Calu3 (cell line): ENCODE measurements at regions not wholly inside any gene's neighbourhood (a gene's known extent, or its start where the extent isn't known, plus 50 kb on each side); places are given as distances from the start of the nearest gene placed in this dataset.

ENCODE experiments used
- BruUV-seq: library from RNA; stranded (reverse); fragments of 400-500 nt; replicated peaks from 2 replicates; lab custom pipeline; 2021; lab: Mats Ljungman, UMichigan
- CTCF ChIA-PET: fragments of 300-600 bp; sonication (Branson Sonifier 250); formaldehyde crosslinking; loops from one replicate; lab custom pipeline; 2022; ENCODE audit warnings: antibody characterized with exemption; lab: Charles Lee
- DNase-seq: peaks from one replicate; pipeline ENCODE4 v3.0.0; 2022
- H3K27ac Mint-ChIP-seq: one replicate; pipeline ENCODE4 v1.8.0; 2022; ENCODE audit warnings: mixed read lengths; ENCODE audit not compliant: unreplicated experiment
- H3K27me3 Mint-ChIP-seq: one replicate; pipeline ENCODE4 v1.8.0; 2022; ENCODE audit warnings: mixed read lengths; ENCODE audit not compliant: unreplicated experiment
- H3K36me3 Mint-ChIP-seq: one replicate; pipeline ENCODE4 v1.8.0; 2022; ENCODE audit warnings: mild to moderate bottlenecking, moderate library complexity, mixed read lengths; ENCODE audit not compliant: insufficient read depth, unreplicated experiment
- H3K4me1 Mint-ChIP-seq: one replicate; pipeline ENCODE4 v1.8.0; 2022; ENCODE audit warnings: mild to moderate bottlenecking, low read depth, mixed read lengths; ENCODE audit not compliant: unreplicated experiment
- H3K4me3 Mint-ChIP-seq: one replicate; pipeline ENCODE4 v1.8.0; 2022; ENCODE audit warnings: mild to moderate bottlenecking, low read depth, moderate library complexity, mixed read lengths; ENCODE audit not compliant: unreplicated experiment
- H3K9me3 Mint-ChIP-seq: one replicate; pipeline ENCODE4 v1.8.0; 2022; ENCODE audit warnings: low read depth, mixed read lengths; ENCODE audit not compliant: unreplicated experiment
- intact Hi-C: fragments of 100-400 bp; cut with micrococcal nuclease; formaldehyde crosslinking; loops from one replicate; pipeline ENCODE4 v1.10.0; 2022; ENCODE audit not compliant: unreplicated experiment
- TF ChIP-seq, protein P1 (sequence below): fragments of 200-600 bp; IDR thresholded peaks from one replicate; pipeline ENCODE4 v1.8.0; 2022; ENCODE audit warnings: antibody characterized with exemption; ENCODE audit not compliant: unreplicated experiment

DNA sequence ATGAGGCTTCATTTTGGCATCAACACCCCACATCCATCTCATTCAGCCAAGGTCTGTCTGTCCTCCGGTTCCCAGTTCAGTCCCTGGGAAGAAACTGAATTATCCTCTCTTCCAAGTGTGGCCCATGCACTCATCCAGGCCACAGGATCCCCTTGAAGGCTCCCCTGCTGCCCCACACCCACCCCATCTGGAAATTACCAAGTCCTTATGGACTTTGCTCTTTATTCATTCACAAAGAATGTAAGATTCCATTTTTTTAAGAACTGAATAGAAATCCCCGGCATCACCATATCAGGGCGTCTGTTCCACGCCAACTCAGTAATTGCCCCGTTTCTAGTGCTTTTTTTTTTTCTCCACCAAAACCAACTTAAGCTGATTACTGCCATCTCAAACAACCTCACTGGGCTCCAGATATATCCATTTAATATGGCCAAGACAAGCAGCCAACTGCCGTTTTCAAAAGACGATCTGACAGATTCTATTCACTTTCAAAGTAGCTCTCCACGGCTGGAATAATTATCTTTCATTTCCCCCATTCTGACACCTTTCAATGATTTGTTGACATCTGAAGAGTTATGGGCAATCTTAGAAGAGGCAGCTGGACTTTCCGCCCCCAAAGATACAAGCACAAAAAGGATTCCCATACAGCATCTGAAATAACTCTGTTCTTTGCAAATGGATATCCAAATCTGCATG lies 55.9 kb downstream of the OLIG1 start:
- Mint-ChIP-seq H3K27ac (no peak overlapping the region), H3K36me3 (no peaks in the 10 kb centered on the region), H3K4me1 (peaks cover 13% of the 10 kb centered on the region), H3K9me3 (no peaks in the 10 kb centered on the region), H3K4me3 (no peak overlapping the region), H3K27me3 (peaks cover 54% of the 10 kb centered on the region)
- DNase-seq: no peak
- TF ChIP-seq, protein P1, sequence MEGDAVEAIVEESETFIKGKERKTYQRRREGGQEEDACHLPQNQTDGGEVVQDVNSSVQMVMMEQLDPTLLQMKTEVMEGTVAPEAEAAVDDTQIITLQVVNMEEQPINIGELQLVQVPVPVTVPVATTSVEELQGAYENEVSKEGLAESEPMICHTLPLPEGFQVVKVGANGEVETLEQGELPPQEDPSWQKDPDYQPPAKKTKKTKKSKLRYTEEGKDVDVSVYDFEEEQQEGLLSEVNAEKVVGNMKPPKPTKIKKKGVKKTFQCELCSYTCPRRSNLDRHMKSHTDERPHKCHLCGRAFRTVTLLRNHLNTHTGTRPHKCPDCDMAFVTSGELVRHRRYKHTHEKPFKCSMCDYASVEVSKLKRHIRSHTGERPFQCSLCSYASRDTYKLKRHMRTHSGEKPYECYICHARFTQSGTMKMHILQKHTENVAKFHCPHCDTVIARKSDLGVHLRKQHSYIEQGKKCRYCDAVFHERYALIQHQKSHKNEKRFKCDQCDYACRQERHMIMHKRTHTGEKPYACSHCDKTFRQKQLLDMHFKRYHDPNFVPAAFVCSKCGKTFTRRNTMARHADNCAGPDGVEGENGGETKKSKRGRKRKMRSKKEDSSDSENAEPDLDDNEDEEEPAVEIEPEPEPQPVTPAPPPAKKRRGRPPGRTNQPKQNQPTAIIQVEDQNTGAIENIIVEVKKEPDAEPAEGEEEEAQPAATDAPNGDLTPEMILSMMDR: no peak
- no TSS peak for BruUV-seq
- CTCF ChIA-PET: interaction anchor here (0.6 to 1.7 kb wide), 4 partner anchors 132 to 472 kb away, joined by 3 to 16 read pairs (median 4); no protein-coding TSS in a partner anchor
- intact Hi-C loops: loop anchor here (2.0 kb wide), 1 partner anchor 185 kb away; no protein-coding TSS in a partner anchor

DNA sequence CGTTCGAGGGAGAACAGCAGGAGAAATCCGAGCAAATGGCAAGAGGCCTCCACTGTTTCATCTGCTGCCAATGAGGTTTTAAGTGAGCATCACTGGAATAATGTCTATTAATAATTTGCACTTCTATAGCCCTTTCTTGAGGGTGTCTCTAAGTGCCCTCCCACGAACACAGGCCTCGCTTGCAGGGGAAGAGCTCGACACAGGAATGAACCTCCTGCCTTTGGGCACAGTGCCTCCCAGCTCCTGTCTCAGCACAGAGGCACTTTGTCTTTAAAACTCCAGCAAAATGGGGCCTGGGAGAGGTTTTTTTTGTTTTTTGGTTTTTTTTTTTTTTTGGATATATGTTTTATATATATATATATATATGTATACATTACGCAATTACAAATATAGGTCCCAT lies 56.6 kb downstream of the OLIG1 start:
- peaks cover 13% of the 10 kb centered on the region for H3K4me1 Mint-ChIP-seq
- H3K4me3 Mint-ChIP-seq: no peak overlapping the region
- H3K9me3 Mint-ChIP-seq: no peaks in the 10 kb centered on the region
- no peak for DNase-seq
- intact Hi-C loops: loop anchor here (2.0 kb wide), 1 partner anchor 186 kb away; no protein-coding TSS in a partner anchor
- peaks cover 54% of the 10 kb centered on the region for H3K27me3 Mint-ChIP-seq
- H3K36me3 Mint-ChIP-seq: no peaks in the 10 kb centered on the region
- H3K27ac Mint-ChIP-seq: no peak overlapping the region
- CTCF ChIA-PET: interaction anchor here (0.6 to 1.7 kb wide), 2 partner anchors 132 to 473 kb away, joined by 3 to 16 read pairs; no protein-coding TSS in a partner anchor
- BruUV-seq: no TSS peak
- TF ChIP-seq, protein P1: no peak

DNA sequence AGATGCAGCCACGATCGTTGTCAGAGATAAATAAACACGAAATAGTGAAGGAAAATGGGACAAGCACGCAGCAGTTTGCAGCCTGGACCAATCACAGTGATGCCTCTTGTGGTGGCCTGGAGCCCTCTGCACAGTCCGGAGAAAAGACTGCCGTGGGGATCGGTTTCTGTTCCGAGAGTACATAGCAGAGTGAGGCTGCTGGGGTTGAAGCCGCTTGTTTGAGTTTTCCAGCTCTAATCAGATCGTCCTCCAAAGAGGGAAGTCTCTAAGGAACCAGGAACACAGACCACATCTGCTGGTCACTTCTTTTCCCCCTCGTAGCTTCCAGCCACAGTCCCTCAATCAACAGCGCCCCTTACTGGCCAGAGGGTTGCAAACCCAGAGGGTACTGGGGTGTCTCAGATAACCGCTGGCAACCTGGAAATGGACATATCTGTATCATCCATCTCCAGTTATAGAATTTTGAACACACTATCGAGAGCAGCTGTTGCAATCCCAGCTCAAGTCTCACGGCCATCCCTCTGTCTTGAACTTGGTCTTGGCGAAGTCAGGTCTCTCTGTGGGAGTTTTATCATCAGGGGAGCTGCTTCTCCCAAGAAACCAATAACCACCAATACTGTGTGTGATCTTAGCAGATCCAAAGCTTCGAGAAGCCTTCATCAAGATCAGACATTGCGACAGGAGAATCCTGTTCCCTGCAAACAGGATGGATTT lies 57.4 kb downstream of the OLIG1 start:
- H3K27me3 Mint-ChIP-seq: peaks cover 54% of the 10 kb centered on the region
- CTCF ChIA-PET: interaction anchor here (0.5 to 1.7 kb wide), 4 partner anchors 89 to 211 kb away, joined by 3 to 16 read pairs (median 4); no protein-coding TSS in a partner anchor
- TF ChIP-seq, protein P1: peak; percentile 62
- intact Hi-C loops: loop anchor here (1.0 to 2.0 kb wide), 2 partner anchors 133 to 187 kb away; no protein-coding TSS in a partner anchor
- BruUV-seq: no TSS peak
- peak; percentile 71 for DNase-seq
- H3K27ac Mint-ChIP-seq: no peak overlapping the region
- no peaks in the 10 kb centered on the region for H3K36me3 Mint-ChIP-seq
- H3K4me3 Mint-ChIP-seq: peak overlapping the region; percentile 28
- peaks cover 13% of the 10 kb centered on the region for H3K4me1 Mint-ChIP-seq
- H3K9me3 Mint-ChIP-seq: no peaks in the 10 kb centered on the region

DNA sequence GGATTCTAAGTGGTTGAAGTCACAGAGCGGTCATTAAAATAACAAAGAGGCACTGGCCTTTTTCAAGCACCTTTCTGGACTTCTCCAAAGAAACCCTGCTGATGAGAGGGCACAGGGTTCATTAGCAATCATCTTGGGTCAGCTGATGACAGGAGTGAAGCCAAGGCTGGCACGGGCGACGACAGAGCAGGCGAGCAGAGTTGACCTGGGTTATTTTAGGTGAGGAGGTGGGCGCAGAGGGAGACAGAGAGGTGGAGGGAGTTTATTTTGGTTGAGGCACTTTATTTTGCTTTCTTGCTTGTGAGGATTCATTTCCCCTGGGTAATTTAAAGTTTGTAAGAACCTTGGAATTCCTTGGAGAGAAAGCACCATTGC lies 57.9 kb downstream of the OLIG1 start:
- peaks cover 51% of the 10 kb centered on the region for H3K27me3 Mint-ChIP-seq

More for the DNA sequence above, 57.9 kb downstream of the OLIG1 start:
- intact Hi-C loops: loop anchor here (1.0 to 2.0 kb wide), 2 partner anchors 134 to 187 kb away; no protein-coding TSS in a partner anchor
- no peak for DNase-seq
- Mint-ChIP-seq H3K9me3 (no peaks in the 10 kb centered on the region), H3K27ac (no peak overlapping the region), H3K4me3 (no peak overlapping the region), H3K4me1 (peaks cover 13% of the 10 kb centered on the region), H3K36me3 (no peaks in the 10 kb centered on the region)
- CTCF ChIA-PET: interaction anchor here (0.5 to 1.7 kb wide), 3 partner anchors 134 to 211 kb away, joined by 3 to 16 read pairs (median 4); no protein-coding TSS in a partner anchor
- BruUV-seq: no TSS peak
- TF ChIP-seq, protein P1: no peak
